ENCODE measurements at regions not wholly inside any gene's neighbourhood (a gene's known extent, or its start where the extent isn't known, plus 50 kb on each side); places are given as distances from the start of the nearest gene placed in this dataset.

GRCh38 chr13:33426131-33426530, 140.6 kb upstream of the STARD13 start:
- Mint-ChIP-seq H3K4me1 (no peaks in the 10 kb centered on the region), H3K36me3 (no peaks in the 10 kb centered on the region), H3K27ac (no peak overlapping the region), H3K9me3 (no peaks in the 10 kb centered on the region), H3K4me3 (no peak overlapping the region), H3K27me3 (peaks cover 8% of the 10 kb centered on the region)

GRCh38 chr13:33433316-33433715, 147.8 kb upstream of the STARD13 start:
- H3K36me3 Mint-ChIP-seq: no peaks in the 10 kb centered on the region
- H3K27ac Mint-ChIP-seq: no peak overlapping the region
- no peaks in the 10 kb centered on the region for H3K4me1 Mint-ChIP-seq
- peaks cover 5% of the 10 kb centered on the region for H3K27me3 Mint-ChIP-seq
- no peak overlapping the region for H3K4me3 Mint-ChIP-seq
- no peaks in the 10 kb centered on the region for H3K9me3 Mint-ChIP-seq

- peaks cover 3% of the 10 kb centered on the region for H3K27me3 Mint-ChIP-seq
Measured at GRCh38 chr13:33434676-33435075, 149.1 kb upstream of the STARD13 start.

GRCh38 chr13:33435207-33435606, 149.7 kb upstream of the STARD13 start:
- Mint-ChIP-seq H3K36me3 (no peaks in the 10 kb centered on the region), H3K9me3 (no peaks in the 10 kb centered on the region), H3K27ac (no peak overlapping the region), H3K4me1 (no peaks in the 10 kb centered on the region), H3K4me3 (no peak overlapping the region), H3K27me3 (peaks cover 3% of the 10 kb centered on the region)

More at GRCh38 chr13:33434676-33435075, 149.1 kb upstream of the STARD13 start:
- Mint-ChIP-seq H3K36me3 (no peaks in the 10 kb centered on the region), H3K4me1 (no peaks in the 10 kb centered on the region), H3K9me3 (no peaks in the 10 kb centered on the region), H3K4me3 (no peak overlapping the region), H3K27ac (no peak overlapping the region)

- H3K36me3 Mint-ChIP-seq: no peaks in the 10 kb centered on the region
- H3K9me3 Mint-ChIP-seq: no peaks in the 10 kb centered on the region
- no peaks in the 10 kb centered on the region for H3K4me1 Mint-ChIP-seq
- H3K27ac Mint-ChIP-seq: no peak overlapping the region
- H3K4me3 Mint-ChIP-seq: no peak overlapping the region
- peaks cover 3% of the 10 kb centered on the region for H3K27me3 Mint-ChIP-seq
Measured at GRCh38 chr13:33438918-33439317, 153.4 kb upstream of the STARD13 start.

GRCh38 chr13:33441015-33441414, 155.5 kb upstream of the STARD13 start:
- Mint-ChIP-seq H3K27me3 (peaks cover 3% of the 10 kb centered on the region), H3K36me3 (no peaks in the 10 kb centered on the region), H3K4me1 (no peaks in the 10 kb centered on the region), H3K27ac (no peak overlapping the region), H3K9me3 (no peaks in the 10 kb centered on the region), H3K4me3 (no peak overlapping the region)

- Mint-ChIP-seq H3K27ac (no peak overlapping the region), H3K4me1 (no peaks in the 10 kb centered on the region), H3K4me3 (no peak overlapping the region), H3K36me3 (no peaks in the 10 kb centered on the region), H3K27me3 (peaks cover 12% of the 10 kb centered on the region), H3K9me3 (no peaks in the 10 kb centered on the region)
Measured at GRCh38 chr13:33445024-33445423, 159.5 kb upstream of the STARD13 start.

- no peaks in the 10 kb centered on the region for H3K36me3 Mint-ChIP-seq
- no peaks in the 10 kb centered on the region for H3K4me1 Mint-ChIP-seq
- no peak overlapping the region for H3K4me3 Mint-ChIP-seq
- H3K27me3 Mint-ChIP-seq: peaks cover 12% of the 10 kb centered on the region
- H3K27ac Mint-ChIP-seq: no peak overlapping the region
- H3K9me3 Mint-ChIP-seq: no peaks in the 10 kb centered on the region
Measured at GRCh38 chr13:33445476-33445875, 159.9 kb upstream of the STARD13 start.

- no peaks in the 10 kb centered on the region for H3K9me3 Mint-ChIP-seq
- no peaks in the 10 kb centered on the region for H3K36me3 Mint-ChIP-seq
- no peak overlapping the region for H3K4me3 Mint-ChIP-seq
- H3K4me1 Mint-ChIP-seq: no peaks in the 10 kb centered on the region
- peaks cover 10% of the 10 kb centered on the region for H3K27me3 Mint-ChIP-seq
- H3K27ac Mint-ChIP-seq: no peak overlapping the region
Measured at GRCh38 chr13:33446821-33447725, 161.5 kb upstream of the STARD13 start.

- H3K4me3 Mint-ChIP-seq: no peak overlapping the region
- no peaks in the 10 kb centered on the region for H3K36me3 Mint-ChIP-seq
- no peak overlapping the region for H3K27ac Mint-ChIP-seq
- H3K27me3 Mint-ChIP-seq: peaks cover 10% of the 10 kb centered on the region
- H3K4me1 Mint-ChIP-seq: no peaks in the 10 kb centered on the region
- no peaks in the 10 kb centered on the region for H3K9me3 Mint-ChIP-seq
Measured at GRCh38 chr13:33448889-33449288, 163.3 kb upstream of the STARD13 start.

- Mint-ChIP-seq H3K36me3 (no peaks in the 10 kb centered on the region), H3K4me1 (no peaks in the 10 kb centered on the region), H3K27ac (no peak overlapping the region), H3K9me3 (no peaks in the 10 kb centered on the region), H3K27me3 (peaks cover 10% of the 10 kb centered on the region), H3K4me3 (no peak overlapping the region)
Measured at GRCh38 chr13:33450956-33451709, 165.6 kb upstream of the STARD13 start.

- Mint-ChIP-seq H3K9me3 (peaks cover 5% of the 10 kb centered on the region), H3K27me3 (peaks cover 7% of the 10 kb centered on the region), H3K27ac (no peak overlapping the region)
Measured at GRCh38 chr13:33452873-33453517, 167.4 kb upstream of the STARD13 start.

GRCh38 chr13:33453936-33454335, 168.4 kb upstream of the STARD13 start:
- Mint-ChIP-seq H3K4me3 (no peak overlapping the region), H3K36me3 (no peaks in the 10 kb centered on the region), H3K27ac (no peak overlapping the region), H3K9me3 (peaks cover 5% of the 10 kb centered on the region), H3K27me3 (peaks cover 4% of the 10 kb centered on the region), H3K4me1 (no peaks in the 10 kb centered on the region)

More at GRCh38 chr13:33452873-33453517, 167.4 kb upstream of the STARD13 start:
- Mint-ChIP-seq H3K4me3 (no peak overlapping the region), H3K4me1 (no peaks in the 10 kb centered on the region), H3K36me3 (no peaks in the 10 kb centered on the region)

GRCh38 chr13:33454844-33455705, 169.5 kb upstream of the STARD13 start:
- Mint-ChIP-seq H3K4me1 (no peaks in the 10 kb centered on the region), H3K36me3 (no peaks in the 10 kb centered on the region), H3K27me3 (peaks cover 1% of the 10 kb centered on the region), H3K9me3 (peaks cover 5% of the 10 kb centered on the region), H3K4me3 (no peak overlapping the region), H3K27ac (no peak overlapping the region)

- no peaks in the 10 kb centered on the region for H3K36me3 Mint-ChIP-seq
- no peak overlapping the region for H3K27ac Mint-ChIP-seq
- H3K4me3 Mint-ChIP-seq: no peak overlapping the region
- H3K27me3 Mint-ChIP-seq: peaks cover 5% of the 10 kb centered on the region
- no peaks in the 10 kb centered on the region for H3K4me1 Mint-ChIP-seq
- H3K9me3 Mint-ChIP-seq: peaks cover 10% of the 10 kb centered on the region
Measured at GRCh38 chr13:33459702-33460101, 174.1 kb upstream of the STARD13 start.
